OCI-LY1 (cell line): ENCODE measurements at regions not wholly inside any gene's neighbourhood (a gene's known extent, or its start where the extent isn't known, plus 50 kb on each side); places are given as distances from the start of the nearest gene placed in this dataset.

ENCODE experiments used
- H2AFZ ChIP-seq: fragments of 200-600 bp; sonication (generic), shearing (Covaris generic); 2 replicates; pipeline ENCODE4 v1.6.0; 2014; ENCODE audit warnings: antibody characterized with exemption, mild to moderate bottlenecking, low read length
- H3F3A ChIP-seq: fragments of 200-600 bp; sonication (generic), shearing (Covaris generic); 2 replicates; pipeline ENCODE4 v1.6.0; 2014; ENCODE audit warnings: mild to moderate bottlenecking, antibody characterized with exemption, low read length, moderate library complexity; ENCODE audit not compliant: insufficient read depth
- H3K27ac ChIP-seq: fragments of 200-600 bp; sonication (generic); 2 replicates; pipeline ENCODE4 v1.5.1; 2014; ENCODE audit warnings: low read length, mixed run types, mild to moderate bottlenecking, low read depth; ENCODE audit not compliant: poor library complexity, severe bottlenecking
- H3K27me3 ChIP-seq: fragments of 200-600 bp; sonication (generic); 2 replicates; pipeline ENCODE4 v1.6.0; 2014; ENCODE audit warnings: antibody characterized with exemption, mild to moderate bottlenecking, low read length, moderate library complexity; ENCODE audit not compliant: insufficient read depth
- H3K36me3 ChIP-seq: fragments of 200-600 bp; sonication (generic); 2 replicates; pipeline ENCODE4 v1.6.1; 2014; ENCODE audit warnings: mild to moderate bottlenecking, antibody characterized with exemption, low read length, moderate library complexity, mixed read lengths; ENCODE audit not compliant: insufficient read depth
- H3K4me1 ChIP-seq: fragments of 200-600 bp; sonication (generic); 2 replicates; pipeline ENCODE4 v1.5.1; 2014; ENCODE audit warnings: mild to moderate bottlenecking, low read length, moderate library complexity; ENCODE audit not compliant: insufficient read depth, severe bottlenecking
- H3K4me2 ChIP-seq: fragments of 200-600 bp; sonication (generic), shearing (Covaris generic); 2 replicates; pipeline ENCODE4 v1.6.1; 2014; ENCODE audit warnings: low read length
- H3K4me3 ChIP-seq: fragments of 200-600 bp; sonication (generic); 2 replicates; pipeline ENCODE4 v1.5.1; 2014; ENCODE audit warnings: low read length, low read depth, mild to moderate bottlenecking, mixed read lengths; ENCODE audit not compliant: poor library complexity, severe bottlenecking
- H3K79me2 ChIP-seq: fragments of 200-600 bp; shearing (Covaris generic); 2 replicates; pipeline ENCODE4 v1.6.1; 2016; ENCODE audit warnings: mixed run types, low read length, mixed read lengths; ENCODE audit not compliant: insufficient read depth
- H3K9ac ChIP-seq: fragments of 200-600 bp; sonication (generic), shearing (Covaris generic); 2 replicates; pipeline ENCODE4 v1.6.1; 2014; ENCODE audit warnings: mild to moderate bottlenecking, low read length, mixed read lengths
- H3K9me2 ChIP-seq: fragments of 200-600 bp; sonication (generic), shearing (Covaris generic); 2 replicates; pipeline ENCODE4 v1.6.1; 2014; ENCODE audit warnings: low read depth, mild to moderate bottlenecking, low read length, mixed read lengths
- H3K9me3 ChIP-seq: fragments of 200-600 bp; shearing (Covaris generic); 2 replicates; pipeline ENCODE4 v1.6.1; 2014; ENCODE audit warnings: low read length, mixed read lengths
- H4K20me1 ChIP-seq: fragments of 200-600 bp; sonication (generic), shearing (Covaris generic); 2 replicates; pipeline ENCODE4 v1.6.0; 2016; ENCODE audit warnings: mild to moderate bottlenecking, low read length; ENCODE audit not compliant: insufficient read depth
- CTCF ChIP-seq: fragments of 200-600 bp; sonication (generic), shearing (Covaris generic); IDR thresholded peaks from 2 replicates; pipeline ENCODE4 v1.5.1; 2017; ENCODE audit warnings: mild to moderate bottlenecking, antibody characterized with exemption, low read length, moderate library complexity, mixed read lengths
- EZH2 ChIP-seq: fragments of 200-600 bp; sonication (generic), shearing (Covaris generic); IDR thresholded peaks from 2 replicates; pipeline ENCODE4 v1.8.0; 2017; ENCODE audit warnings: borderline replicate concordance, mixed run types, mild to moderate bottlenecking, antibody characterized with exemption, low read length, moderate library complexity, mixed read lengths

DNA sequence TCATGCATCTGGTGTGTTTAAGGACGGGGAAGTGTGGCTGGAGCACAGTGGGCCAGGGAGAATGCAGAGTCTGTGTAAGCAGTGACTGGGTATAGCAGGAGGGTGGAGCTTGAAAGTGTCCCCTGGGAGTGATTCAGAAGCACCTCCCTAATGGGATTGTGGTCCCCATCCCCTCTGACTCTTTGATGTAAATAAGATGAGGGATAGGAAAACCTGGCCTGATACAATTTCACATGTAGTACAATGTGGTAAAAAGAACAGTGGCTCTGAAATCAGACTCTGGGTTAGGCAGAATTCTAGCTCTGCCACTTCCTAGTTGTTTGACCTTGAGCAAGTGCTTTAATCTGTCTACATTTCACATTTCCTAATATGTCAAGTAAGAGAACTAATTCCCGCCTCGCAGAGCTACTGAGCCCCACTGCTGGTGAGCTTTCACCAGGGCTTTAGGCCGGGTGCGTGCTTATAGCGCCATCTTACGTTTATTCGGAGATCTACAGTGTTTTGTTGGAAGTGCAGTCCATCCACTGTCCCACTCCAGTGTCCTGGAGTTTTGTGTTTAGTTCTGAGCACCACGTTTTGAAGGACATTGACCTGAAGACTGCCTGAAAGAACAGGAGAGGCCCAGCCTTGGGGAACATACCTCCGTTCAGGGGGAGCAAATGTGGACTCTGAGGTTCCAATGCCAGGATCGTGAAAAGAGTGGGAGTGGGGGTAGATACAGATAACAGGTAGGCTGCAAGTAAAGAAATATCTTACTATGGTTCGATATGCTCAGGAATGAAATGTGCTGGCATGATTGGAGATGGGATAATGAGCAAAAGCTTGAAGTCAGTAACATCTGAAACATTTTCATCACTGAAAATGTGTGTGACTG is 51.2 kb upstream of the TESK1 start:
- Histone ChIP-seq H3K4me1 (no peaks in the 10 kb centered on the region), H3K27me3 (no peaks in the 10 kb centered on the region), H3K79me2 (no peaks in the 10 kb centered on the region), H3K4me3 (no peak overlapping the region), H2AFZ (no peak overlapping the region), H3K27ac (no peak overlapping the region), H3K9me3 (no peaks in the 10 kb centered on the region), H3F3A (no peaks in the 10 kb centered on the region), H3K9ac (no peak overlapping the region), H3K4me2 (no peak overlapping the region), H3K9me2 (no peaks in the 10 kb centered on the region), H3K36me3 (no peaks in the 10 kb centered on the region), H4K20me1 (no peaks in the 10 kb centered on the region)
- TF ChIP-seq EZH2 (no peak), CTCF (peak; percentile 83)

DNA sequence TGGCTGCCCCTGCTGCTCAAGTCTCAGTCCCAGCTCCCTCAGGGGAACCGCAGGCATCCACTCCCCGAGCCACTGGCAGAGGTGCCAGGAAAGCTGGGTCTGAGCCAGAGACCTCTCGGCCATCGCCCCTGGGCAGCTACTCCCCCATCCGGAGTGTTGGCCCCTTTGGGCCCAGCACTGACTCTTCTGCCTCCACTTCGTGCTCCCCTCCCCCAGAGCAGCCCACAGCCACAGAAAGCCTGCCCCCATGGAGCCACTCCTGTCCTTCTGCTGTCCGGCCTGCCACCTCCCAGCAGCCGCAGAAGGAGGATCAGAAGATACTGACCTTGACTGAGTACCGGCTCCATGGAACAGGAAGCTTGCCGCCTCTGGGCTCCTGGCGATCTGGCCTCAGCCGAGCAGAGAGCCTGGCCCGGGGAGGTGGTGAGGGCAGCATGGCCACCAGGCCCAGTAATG is 49.8 kb upstream of the TESK1 start:
- no peaks in the 10 kb centered on the region for H4K20me1 ChIP-seq
- no peaks in the 10 kb centered on the region for H3K9me3 ChIP-seq
- no peak overlapping the region for H3K27ac ChIP-seq
- H3K4me2 ChIP-seq: no peak overlapping the region
- no peaks in the 10 kb centered on the region for H3K27me3 ChIP-seq
- H3F3A ChIP-seq: no peaks in the 10 kb centered on the region
- TF ChIP-seq EZH2 (no peak), CTCF (no peak)
- H3K4me3 ChIP-seq: no peak overlapping the region
- H3K36me3 ChIP-seq: no peaks in the 10 kb centered on the region
- no peaks in the 10 kb centered on the region for H3K79me2 ChIP-seq
- no peaks in the 10 kb centered on the region for H3K4me1 ChIP-seq
- no peaks in the 10 kb centered on the region for H3K9me2 ChIP-seq
- H3K9ac ChIP-seq: no peak overlapping the region
- no peak overlapping the region for H2AFZ ChIP-seq
